ENCODE measurements at regions not wholly inside any gene's neighbourhood (a gene's known extent, or its start where the extent isn't known, plus 50 kb on each side); places are given as distances from the start of the nearest gene placed in this dataset.

GRCh38 chr1:228871314-228872061 lies 136.2 kb downstream of the RHOU start:
- TF ChIP-seq CTCF (conservative IDR thresholded peaks at IDR 0.05) (no peak), ZFX (IDR thresholded peaks at IDR 0.05) (no peak)

Measured in C4-2B (cell line).